GM20000 (cell line): ENCODE measurements at regions not wholly inside any gene's neighbourhood (a gene's known extent, or its start where the extent isn't known, plus 50 kb on each side); places are given as distances from the start of the nearest gene placed in this dataset.

Experiments used
- DNase-seq: peaks from one replicate; pipeline ENCODE4 v3.0.0; 2012; ENCODE audit warnings: low spot score
- CTCF ChIP-seq: IDR thresholded peaks from 2 replicates; pipeline ENCODE4 v1.5.1; 2012; ENCODE audit warnings: mild to moderate bottlenecking, control low read depth; ENCODE audit errors: extremely low read depth, missing control alignments

DNA sequence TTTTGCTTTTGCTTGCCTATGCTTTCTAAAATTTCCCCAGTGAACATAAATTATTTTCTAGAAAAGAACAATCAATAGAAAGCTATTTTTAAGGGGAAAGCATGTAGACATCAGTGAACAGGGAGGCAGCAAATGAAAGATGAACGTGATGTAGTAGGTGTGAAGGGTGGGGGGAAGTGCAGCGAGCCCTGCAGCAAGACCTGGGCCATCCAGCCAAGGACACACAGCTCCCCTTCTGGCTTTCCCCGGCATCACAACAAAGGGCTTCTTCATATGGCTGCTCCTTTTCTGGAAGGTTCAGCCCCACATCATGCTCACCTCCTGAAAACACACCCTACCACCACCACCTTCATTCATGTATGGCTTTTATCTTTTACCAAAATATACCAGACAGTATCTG, 109.2 kb upstream of the ETS2 start:
- no peak for DNase-seq
- no peak for TF ChIP-seq CTCF

DNA sequence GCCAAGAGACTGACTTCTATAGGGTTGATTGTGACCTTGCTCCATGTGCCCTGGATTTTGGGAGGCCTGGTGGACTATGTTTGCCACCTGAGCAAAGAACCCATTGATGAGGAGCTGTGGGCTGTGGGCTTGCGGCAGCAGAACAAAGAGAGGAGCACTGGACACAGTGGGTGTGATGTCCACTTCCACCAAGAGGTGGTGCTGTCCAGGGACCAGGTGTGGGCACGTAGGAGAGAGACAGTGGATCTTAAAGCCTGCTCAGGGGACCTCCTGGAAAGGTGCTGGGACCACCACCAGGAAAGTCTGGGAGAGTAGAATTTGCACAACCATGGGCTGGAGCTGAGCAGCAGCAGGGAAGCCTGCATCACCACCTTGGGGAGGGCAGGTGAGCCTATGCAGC, 106.7 kb upstream of the ETS2 start:
- no peak for DNase-seq

GRCh38 chr21:38702196-38702595, 103.5 kb upstream of the ETS2 start:
- no peak for DNase-seq
- no peak for TF ChIP-seq CTCF

More for the DNA sequence above, 106.7 kb upstream of the ETS2 start:
- no peak for TF ChIP-seq CTCF

GRCh38 chr21:38709876-38710275, 95.9 kb upstream of the ETS2 start:
- DNase-seq = no peak
- TF ChIP-seq CTCF = no peak

GRCh38 chr21:38712071-38712470, 93.7 kb upstream of the ETS2 start:
- DNase-seq = no peak
- no peak for TF ChIP-seq CTCF

- no peak for TF ChIP-seq CTCF
- DNase-seq = no peak
These were observed 93.1 kb upstream of the ETS2 start for GRCh38 chr21:38712664-38713063.

DNA sequence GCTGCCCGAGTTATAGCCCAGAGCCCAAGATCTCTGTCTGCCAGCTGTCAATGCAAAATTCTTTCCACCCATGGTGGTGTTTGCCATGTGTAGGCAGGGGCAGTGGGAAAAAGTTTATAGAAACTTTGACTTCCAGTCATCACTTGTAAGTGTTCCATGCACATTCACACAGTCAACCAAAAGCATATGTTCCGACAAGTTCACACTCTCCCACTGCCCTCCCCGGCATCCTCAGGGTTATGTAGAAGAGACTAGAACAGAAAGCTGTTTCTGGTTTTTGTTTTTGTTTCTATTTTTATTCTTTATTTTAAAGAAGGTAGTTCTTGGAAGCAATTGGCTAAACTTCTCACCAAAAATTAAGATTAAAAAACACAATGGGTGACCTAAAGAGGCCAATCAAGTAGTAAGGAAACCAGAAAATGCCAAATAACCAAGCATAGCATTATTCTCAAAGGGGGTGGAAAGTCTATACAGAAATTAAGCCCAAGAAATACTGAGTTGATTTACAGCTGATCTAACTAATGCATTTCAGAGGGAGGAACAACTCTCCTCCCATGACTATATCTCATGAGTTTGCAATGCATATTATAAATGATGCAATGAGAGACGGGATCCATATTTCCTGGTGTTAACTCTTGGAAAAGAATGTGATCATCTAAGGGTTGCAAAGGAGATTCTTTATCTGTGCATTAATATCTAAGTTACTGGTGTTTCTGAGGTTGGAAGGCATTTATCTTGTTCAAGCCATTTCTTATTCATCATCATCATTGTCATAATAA, 91.5 kb upstream of the ETS2 start:
- TF ChIP-seq CTCF = no peak

More for the DNA sequence above, 91.5 kb upstream of the ETS2 start:
- no peak for DNase-seq
